ENCODE measurements at regions not wholly inside any gene's neighbourhood (a gene's known extent, or its start where the extent isn't known, plus 50 kb on each side); places are given as distances from the start of the nearest gene placed in this dataset.

DNA sequence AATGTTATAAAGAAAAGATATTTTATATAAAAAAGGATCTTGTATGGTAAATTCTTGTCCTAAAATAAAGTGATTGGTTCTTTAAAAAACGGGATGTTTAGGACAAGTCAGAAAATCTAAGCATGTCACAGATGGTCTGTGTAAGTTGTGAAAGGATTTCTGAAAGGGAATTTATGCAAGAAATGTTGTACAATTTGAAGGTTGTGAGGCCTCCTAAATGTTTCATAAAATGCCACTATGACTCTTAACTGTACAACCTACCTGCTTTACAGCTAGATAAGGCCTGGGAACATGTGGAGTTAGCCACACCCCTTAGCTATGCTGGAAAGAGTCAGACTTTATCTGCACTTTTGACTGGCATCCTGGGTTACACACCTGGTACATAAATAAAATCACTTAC is 951.5 kb upstream of the POU3F4 start:
- no peaks in the 10 kb centered on the region for H3K79me2 ChIP-seq (ENCODE audit: low read length)
- H4K20me1 ChIP-seq (ENCODE audit: insufficient read depth, low read length): no peaks in the 10 kb centered on the region
- H3K36me3 ChIP-seq (replicated peaks; ENCODE audit: insufficient read depth, low read length): no peaks in the 10 kb centered on the region
- H3K4me3 ChIP-seq (ENCODE audit: low read length): no peak overlapping the region
- no peaks in the 10 kb centered on the region for H3K9me2 ChIP-seq (replicated peaks; ENCODE audit: insufficient read depth, low read length)
- TF ChIP-seq EZH2 (optimal IDR thresholded peaks at IDR 0.05; ENCODE audit: low read depth, low read length) (no peak), EZH2phosphoT487 (IDR thresholded peaks at IDR 0.05; ENCODE audit: low read length) (no peak)
- TF ChIP-seq, protein P1, sequence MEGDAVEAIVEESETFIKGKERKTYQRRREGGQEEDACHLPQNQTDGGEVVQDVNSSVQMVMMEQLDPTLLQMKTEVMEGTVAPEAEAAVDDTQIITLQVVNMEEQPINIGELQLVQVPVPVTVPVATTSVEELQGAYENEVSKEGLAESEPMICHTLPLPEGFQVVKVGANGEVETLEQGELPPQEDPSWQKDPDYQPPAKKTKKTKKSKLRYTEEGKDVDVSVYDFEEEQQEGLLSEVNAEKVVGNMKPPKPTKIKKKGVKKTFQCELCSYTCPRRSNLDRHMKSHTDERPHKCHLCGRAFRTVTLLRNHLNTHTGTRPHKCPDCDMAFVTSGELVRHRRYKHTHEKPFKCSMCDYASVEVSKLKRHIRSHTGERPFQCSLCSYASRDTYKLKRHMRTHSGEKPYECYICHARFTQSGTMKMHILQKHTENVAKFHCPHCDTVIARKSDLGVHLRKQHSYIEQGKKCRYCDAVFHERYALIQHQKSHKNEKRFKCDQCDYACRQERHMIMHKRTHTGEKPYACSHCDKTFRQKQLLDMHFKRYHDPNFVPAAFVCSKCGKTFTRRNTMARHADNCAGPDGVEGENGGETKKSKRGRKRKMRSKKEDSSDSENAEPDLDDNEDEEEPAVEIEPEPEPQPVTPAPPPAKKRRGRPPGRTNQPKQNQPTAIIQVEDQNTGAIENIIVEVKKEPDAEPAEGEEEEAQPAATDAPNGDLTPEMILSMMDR (IDR thresholded peaks at IDR 0.05; ENCODE audit: low read length): no peak
- DNase-seq: no peak
- H3K4me1 ChIP-seq (ENCODE audit: low read length): no peaks in the 10 kb centered on the region
- no peaks in the 10 kb centered on the region for H3K27me3 ChIP-seq (replicated peaks; ENCODE audit: insufficient read depth, low read length)
- no peak overlapping the region for H3K4me2 ChIP-seq (ENCODE audit: low read depth, low read length)
- H3K27ac ChIP-seq (ENCODE audit: low read length): no peak overlapping the region
- no peak overlapping the region for H2AFZ ChIP-seq (ENCODE audit: low read length)
- no peaks in the 10 kb centered on the region for H3K9me3 ChIP-seq (replicated peaks; ENCODE audit: insufficient read depth, low read length)
- H3K9ac ChIP-seq (ENCODE audit: low read length): no peak overlapping the region
- H3F3A ChIP-seq (ENCODE audit: insufficient read depth, low read length): no peaks in the 10 kb centered on the region

DNA sequence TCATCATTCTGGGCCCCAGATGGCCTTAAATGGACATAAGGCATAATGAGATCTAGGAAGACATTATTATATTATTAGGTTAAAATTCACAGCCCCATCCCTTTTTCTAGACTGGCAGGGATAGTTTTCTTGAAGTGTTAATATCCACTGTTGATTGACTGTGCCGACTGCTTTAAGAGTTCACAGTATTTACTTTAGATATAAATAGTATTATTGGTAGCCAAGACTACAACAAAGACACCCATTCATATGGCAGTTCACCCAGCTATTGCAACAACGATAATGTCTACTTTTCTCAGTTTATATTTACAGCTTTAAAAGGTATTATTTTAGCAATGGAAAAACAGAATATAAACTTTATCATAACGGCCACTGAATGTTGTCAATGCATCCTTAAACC is 922.2 kb upstream of the POU3F4 start:
- TF ChIP-seq EZH2phosphoT487 (IDR thresholded peaks at IDR 0.05; ENCODE audit: low read length): no peak
- TF ChIP-seq EZH2 (optimal IDR thresholded peaks at IDR 0.05; ENCODE audit: low read depth, low read length): no peak
- TF ChIP-seq, protein P1 (IDR thresholded peaks at IDR 0.05; ENCODE audit: low read length): no peak
- DNase-seq: no peak

DNA sequence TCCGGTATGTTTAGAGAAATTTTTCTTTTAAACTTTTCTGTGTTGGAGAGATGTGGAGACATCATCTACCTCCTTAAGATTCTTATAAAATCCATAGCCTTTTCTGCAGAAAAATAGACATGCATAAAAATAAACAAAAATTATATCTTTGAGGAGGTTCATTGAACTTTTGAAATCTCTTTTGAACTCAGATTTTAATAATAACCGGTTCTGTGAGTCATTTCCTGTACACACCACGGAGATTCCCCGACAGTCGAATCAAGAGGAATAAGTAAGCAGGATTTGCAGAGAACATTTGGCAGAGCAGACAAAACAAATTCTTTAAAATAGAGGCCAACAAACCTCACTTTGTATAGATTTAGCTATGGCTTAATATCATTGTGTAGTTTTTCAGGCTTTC is 918.7 kb upstream of the POU3F4 start:
- Histone ChIP-seq H3K4me2 (ENCODE audit: low read depth, low read length) (no peak overlapping the region), H3K9me2 (replicated peaks; ENCODE audit: insufficient read depth, low read length) (no peaks in the 10 kb centered on the region), H3K79me2 (ENCODE audit: low read length) (no peaks in the 10 kb centered on the region), H3F3A (ENCODE audit: insufficient read depth, low read length) (no peaks in the 10 kb centered on the region), H3K27ac (ENCODE audit: low read length) (no peak overlapping the region), H3K4me3 (ENCODE audit: low read length) (no peak overlapping the region), H3K9ac (ENCODE audit: low read length) (no peak overlapping the region), H3K4me1 (ENCODE audit: low read length) (no peaks in the 10 kb centered on the region), H3K27me3 (replicated peaks; ENCODE audit: insufficient read depth, low read length) (no peaks in the 10 kb centered on the region), H3K9me3 (replicated peaks; ENCODE audit: insufficient read depth, low read length) (no peaks in the 10 kb centered on the region), H3K36me3 (replicated peaks; ENCODE audit: insufficient read depth, low read length) (no peaks in the 10 kb centered on the region), H2AFZ (ENCODE audit: low read length) (no peak overlapping the region), H4K20me1 (ENCODE audit: insufficient read depth, low read length) (no peaks in the 10 kb centered on the region)
- no peak for DNase-seq
- no peak for TF ChIP-seq EZH2phosphoT487 (IDR thresholded peaks at IDR 0.05; ENCODE audit: low read length)

More for the DNA sequence above, 922.2 kb upstream of the POU3F4 start:
- Histone ChIP-seq H3K9me3 (replicated peaks; ENCODE audit: insufficient read depth, low read length) (no peaks in the 10 kb centered on the region), H3K4me1 (ENCODE audit: low read length) (no peaks in the 10 kb centered on the region), H4K20me1 (ENCODE audit: insufficient read depth, low read length) (no peaks in the 10 kb centered on the region), H2AFZ (ENCODE audit: low read length) (no peak overlapping the region), H3K4me3 (ENCODE audit: low read length) (no peak overlapping the region), H3K27me3 (replicated peaks; ENCODE audit: insufficient read depth, low read length) (no peaks in the 10 kb centered on the region), H3F3A (ENCODE audit: insufficient read depth, low read length) (no peaks in the 10 kb centered on the region), H3K36me3 (replicated peaks; ENCODE audit: insufficient read depth, low read length) (no peaks in the 10 kb centered on the region), H3K4me2 (ENCODE audit: low read depth, low read length) (no peak overlapping the region), H3K79me2 (ENCODE audit: low read length) (no peaks in the 10 kb centered on the region), H3K9me2 (replicated peaks; ENCODE audit: insufficient read depth, low read length) (no peaks in the 10 kb centered on the region), H3K9ac (ENCODE audit: low read length) (no peak overlapping the region), H3K27ac (ENCODE audit: low read length) (no peak overlapping the region)

DNA sequence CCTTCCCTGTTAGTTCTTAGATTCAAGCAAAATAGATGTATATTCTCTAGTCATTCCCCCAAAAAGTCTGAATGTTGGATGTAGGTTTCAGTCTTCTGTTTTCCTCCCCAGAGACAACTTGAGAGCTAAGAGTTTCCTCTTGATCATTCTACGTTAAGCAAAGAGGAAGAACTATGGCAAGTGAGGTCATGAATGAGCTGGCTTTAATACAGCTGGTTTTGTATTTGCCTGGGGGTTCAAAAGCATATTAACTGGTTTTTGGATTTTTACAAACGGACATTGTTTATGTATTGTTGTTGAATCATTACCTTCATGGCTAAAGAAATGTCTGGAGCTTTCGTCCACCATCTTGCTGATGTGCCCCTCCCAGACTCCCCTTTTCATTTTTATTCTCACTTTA is 916.7 kb upstream of the POU3F4 start:
- TF ChIP-seq, protein P1 (IDR thresholded peaks at IDR 0.05; ENCODE audit: low read length): no peak
- TF ChIP-seq EZH2phosphoT487 (IDR thresholded peaks at IDR 0.05; ENCODE audit: low read length): no peak
- TF ChIP-seq EZH2 (optimal IDR thresholded peaks at IDR 0.05; ENCODE audit: low read depth, low read length): no peak
- no peak overlapping the region for H3K4me2 ChIP-seq (ENCODE audit: low read depth, low read length)
- no peak overlapping the region for H3K9ac ChIP-seq (ENCODE audit: low read length)
- no peak overlapping the region for H3K27ac ChIP-seq (ENCODE audit: low read length)
- no peaks in the 10 kb centered on the region for H3F3A ChIP-seq (ENCODE audit: insufficient read depth, low read length)
- H2AFZ ChIP-seq (ENCODE audit: low read length): no peak overlapping the region
- H3K79me2 ChIP-seq (ENCODE audit: low read length): no peaks in the 10 kb centered on the region
- H3K36me3 ChIP-seq (replicated peaks; ENCODE audit: insufficient read depth, low read length): no peaks in the 10 kb centered on the region
- no peaks in the 10 kb centered on the region for H3K9me3 ChIP-seq (replicated peaks; ENCODE audit: insufficient read depth, low read length)
- no peak for DNase-seq
- H3K4me1 ChIP-seq (ENCODE audit: low read length): no peaks in the 10 kb centered on the region
- no peak overlapping the region for H3K4me3 ChIP-seq (ENCODE audit: low read length)
- H3K9me2 ChIP-seq (replicated peaks; ENCODE audit: insufficient read depth, low read length): no peaks in the 10 kb centered on the region
- H4K20me1 ChIP-seq (ENCODE audit: insufficient read depth, low read length): no peaks in the 10 kb centered on the region
- H3K27me3 ChIP-seq (replicated peaks; ENCODE audit: insufficient read depth, low read length): no peaks in the 10 kb centered on the region

All from MM.1S (cell line).